ENCODE measurements at regions not wholly inside any gene's neighbourhood (a gene's known extent, or its start where the extent isn't known, plus 50 kb on each side); places are given as distances from the start of the nearest gene placed in this dataset.
"Not testable (repeated sequence)": the region's sequence is repeated elsewhere in the genome, so short reads cannot be mapped to it uniquely, and the experiment has no call there.

DNA sequence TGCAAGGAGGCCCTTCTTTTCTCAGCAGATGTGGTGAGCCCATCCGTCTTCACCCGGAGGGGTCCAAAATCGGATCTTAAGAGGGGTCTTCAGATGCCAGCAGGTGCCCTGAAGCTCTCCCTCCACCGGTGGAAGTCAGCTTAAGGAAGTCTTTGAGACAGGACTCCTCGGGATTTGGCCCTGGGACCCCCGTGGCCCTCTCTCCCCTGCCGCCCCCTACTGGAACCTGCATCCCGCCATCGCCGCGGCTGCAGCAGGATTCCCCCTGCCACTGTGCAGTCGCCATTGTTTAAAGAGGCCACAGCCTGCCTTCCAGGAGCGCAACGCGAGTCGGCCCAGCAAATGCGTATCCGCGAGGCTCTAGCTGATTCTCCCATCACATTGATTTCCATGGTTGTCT, 292.5 kb upstream of the ZNF337 start:
- Histone ChIP-seq H3K9ac (replicated peaks; ENCODE audit: extremely low read depth, insufficient read depth, low read length) (no peak overlapping the region), H4K20me1 (replicated peaks; ENCODE audit: control insufficient read depth, extremely low read depth, insufficient read depth, low read length) (no peaks in the 10 kb centered on the region), H3K79me2 (ENCODE audit: control insufficient read depth, insufficient read depth, low read length) (no peaks in the 10 kb centered on the region), H3K4me3 (replicated peaks in 1 of 3; ENCODE audit: insufficient read depth in 1 of 3, low read depth in 1 of 3, low read length in 3 of 3) (no peak overlapping the region), H3K9me3 (replicated peaks; ENCODE audit: control insufficient read depth, insufficient read depth, low read length) (no peaks in the 10 kb centered on the region), H2AFZ (ENCODE audit: low read depth, low read length) (no peak overlapping the region), H3K27me3 (ENCODE audit: control insufficient read depth in 2 of 2, insufficient read depth in 2 of 2, low read length in 2 of 2) (no peaks in the 10 kb centered on the region), H3K27ac (ENCODE audit: insufficient read depth, low read depth, low read length) (no peak overlapping the region), H3K9me1 (replicated peaks; ENCODE audit: control insufficient read depth, extremely low read depth, insufficient read depth, low read length) (no peaks in the 10 kb centered on the region), H3K4me2 (ENCODE audit: insufficient read depth, low read length) (no peak overlapping the region), H3K4me1 (ENCODE audit: control insufficient read depth, extremely low read depth, insufficient read depth, low read length) (no peaks in the 10 kb centered on the region), H3K36me3 (ENCODE audit: control insufficient read depth in 2 of 2, extremely low read depth in 1 of 2, insufficient read depth in 2 of 2, low read length in 2 of 2) (no peaks in the 10 kb centered on the region)
- no TSS peak for BruUV-seq (replicated peaks)
- no peak for TF ChIP-seq FOS (IDR thresholded peaks at IDR 0.05; ENCODE audit: borderline replicate concordance, insufficient read depth, low read length)
- ChIA-PET POLR2A (no interaction called here), CTCF (no interaction called here)
- DNase-seq (ENCODE audit: low read depth, low spot score) (no peak), FAIRE-seq (no peak)
- intact Hi-C loops (cut with micrococcal nuclease), result no loop called here
- dilution Hi-C loops (cut with MboI; ENCODE audit: extremely low pct_ligation_motif_present, low sequenced_read_pairs), result no loop called here

- H2AFZ ChIP-seq (ENCODE audit: low read depth, low read length); H3K27me3 ChIP-seq (ENCODE audit: control insufficient read depth in 2 of 2, insufficient read depth in 2 of 2, low read length in 2 of 2); dilution Hi-C loops (cut with MboI; ENCODE audit: extremely low pct_ligation_motif_present, low sequenced_read_pairs); H3K9me3 ChIP-seq (replicated peaks; ENCODE audit: control insufficient read depth, insufficient read depth, low read length); H3K27ac ChIP-seq (ENCODE audit: insufficient read depth, low read depth, low read length); H3K36me3 ChIP-seq (ENCODE audit: control insufficient read depth in 2 of 2, extremely low read depth in 1 of 2, insufficient read depth in 2 of 2, low read length in 2 of 2); POLR2A ChIA-PET; H3K4me3 ChIP-seq (replicated peaks in 1 of 3; ENCODE audit: insufficient read depth in 1 of 3, low read depth in 1 of 3, low read length in 3 of 3); DNase-seq (ENCODE audit: low read depth, low spot score); CTCF ChIA-PET; H3K4me1 ChIP-seq (ENCODE audit: control insufficient read depth, extremely low read depth, insufficient read depth, low read length); H3K9ac ChIP-seq (replicated peaks; ENCODE audit: extremely low read depth, insufficient read depth, low read length); H4K20me1 ChIP-seq (replicated peaks; ENCODE audit: control insufficient read depth, extremely low read depth, insufficient read depth, low read length); BruUV-seq (replicated peaks); intact Hi-C loops (cut with micrococcal nuclease); H3K4me2 ChIP-seq (ENCODE audit: insufficient read depth, low read length); H3K9me1 ChIP-seq (replicated peaks; ENCODE audit: control insufficient read depth, extremely low read depth, insufficient read depth, low read length); FAIRE-seq; H3K79me2 ChIP-seq (ENCODE audit: control insufficient read depth, insufficient read depth, low read length): not testable (repeated sequence)
These were observed 291.4 kb upstream of the ZNF337 start for GRCh38 chr20:25987928-25988560.
